IMR-90 (cell line): ENCODE measurements at regions not wholly inside any gene's neighbourhood (a gene's known extent, or its start where the extent isn't known, plus 50 kb on each side); places are given as distances from the start of the nearest gene placed in this dataset.

Experiments
- ATAC-seq: fragments of 200-7000 bp; cut with Tn5 transposase; 2 replicates; pipeline ENCODE4 v1.9.1; 2020; ENCODE audit warnings: low read depth, mild to moderate bottlenecking, moderate library complexity
- BruUV-seq: library from RNA; stranded (reverse); fragments of 400-500 nt; replicated peaks from 2 replicates; lab custom pipeline; 2021; lab: Mats Ljungman, UMichigan
- CTCF ChIA-PET: fragments of 300-600 bp; formaldehyde crosslinking; extraction: SDS; loops from one replicate; lab custom pipeline; 2021; ENCODE audit warnings: antibody characterized with exemption; lab: Yijun Ruan, JAX
- POLR2A ChIA-PET: fragments of 300-600 bp; sonication (Branson Sonifier 250); formaldehyde crosslinking; loops from one replicate; lab custom pipeline; 2022; ENCODE audit warnings: antibody characterized with exemption; ENCODE audit not compliant: unreplicated experiment; lab: Charles Lee
- DNase-seq: peaks from one replicate; pipeline ENCODE4 v3.0.0; 2013
- H2AFZ ChIP-seq: replicated peaks from 2 replicates; pipeline ENCODE3; 2013; ENCODE audit warnings: low read length, mild to moderate bottlenecking; ENCODE audit not compliant: poor library complexity
- H2AK5ac ChIP-seq: 2 replicates; pipeline ENCODE4 v1.6.1; 2013; ENCODE audit warnings: low read depth, low read length, inconsistent platforms
- H2AK9ac ChIP-seq: replicated peaks from 2 replicates; pipeline ENCODE3; 2013; ENCODE audit warnings: mild to moderate bottlenecking, low read depth, low read length, moderate library complexity; ENCODE audit not compliant: poor library complexity
- H2BK120ac ChIP-seq: 2 replicates; pipeline ENCODE4 v1.6.1; 2013; ENCODE audit warnings: low read depth, low read length, inconsistent platforms
- H2BK15ac ChIP-seq: 3 replicates; pipeline ENCODE4 v1.6.1; 2013; ENCODE audit warnings: low read depth, low read length, inconsistent platforms
- H2BK20ac ChIP-seq: 2 replicates; pipeline ENCODE4 v1.6.1; 2013; ENCODE audit warnings: low read depth, mild to moderate bottlenecking, inconsistent platforms, low read length, moderate library complexity
- H2BK5ac ChIP-seq: 2 replicates; pipeline ENCODE4 v1.6.1; 2013; ENCODE audit warnings: mild to moderate bottlenecking, low read depth, low read length, inconsistent platforms; ENCODE audit not compliant: poor library complexity, severe bottlenecking
- H3K14ac ChIP-seq: replicated peaks from 2 replicates; pipeline ENCODE4 v1.6.1; 2013; ENCODE audit warnings: low read depth, low read length, inconsistent platforms
- H3K18ac ChIP-seq: 2 replicates; pipeline ENCODE4 v1.6.1; 2013; ENCODE audit warnings: low read depth, low read length, control low read depth
- H3K23ac ChIP-seq: 2 replicates; pipeline ENCODE4 v1.6.1; 2013; ENCODE audit warnings: low read depth, low read length, inconsistent platforms
- H3K27ac ChIP-seq: 2 replicates; pipeline ENCODE4 v1.5.1; 2013; ENCODE audit warnings: mild to moderate bottlenecking, control low read depth, low read length; ENCODE audit not compliant: insufficient read depth
- H3K27me3 ChIP-seq: 2 replicates; pipeline ENCODE4 v1.6.1; 2013; ENCODE audit warnings: low read length; ENCODE audit not compliant: control insufficient read depth, insufficient read depth
- H3K36me3 ChIP-seq: 2 replicates; pipeline ENCODE4 v1.6.1; 2013; ENCODE audit warnings: low read length, mixed read lengths; ENCODE audit not compliant: control insufficient read depth, insufficient read depth
- H3K4ac ChIP-seq: 2 replicates; pipeline ENCODE4 v1.6.1; 2013; ENCODE audit warnings: low read depth, low read length, inconsistent platforms
- H3K4me1 ChIP-seq: 2 replicates; pipeline ENCODE4 v1.6.1; 2013; ENCODE audit warnings: low read length, mixed read lengths; ENCODE audit not compliant: control insufficient read depth, insufficient read depth
- H3K4me2 ChIP-seq: 2 replicates; pipeline ENCODE4 v1.6.1; 2013; ENCODE audit warnings: low read depth, mild to moderate bottlenecking, control low read depth, low read length, moderate library complexity
- H3K4me3 ChIP-seq: 2 replicates; pipeline ENCODE4 v1.5.1; 2013; ENCODE audit warnings: low read depth, mild to moderate bottlenecking, control low read depth, low read length, moderate library complexity; ENCODE audit not compliant: insufficient read depth
- H3K56ac ChIP-seq: 2 replicates; pipeline ENCODE4 v1.6.1; 2013; ENCODE audit warnings: low read length, inconsistent platforms; ENCODE audit not compliant: insufficient read depth; ENCODE audit errors: extremely low read depth
- H3K79me1 ChIP-seq, 2 experiments: 2 replicates each; pipeline ENCODE4 v1.6.1; 2013; ENCODE audit warnings: low read length in 2 of 2, inconsistent platforms in 1 of 2, low read depth in 1 of 2
- H3K9ac ChIP-seq: 2 replicates; pipeline ENCODE4 v1.6.1; 2013; ENCODE audit warnings: low read depth, low read length, control low read depth
- H3K9me1 ChIP-seq: 2 replicates; pipeline ENCODE4 v1.6.1; 2013; ENCODE audit warnings: low read length, inconsistent platforms; ENCODE audit not compliant: insufficient read depth
- H3K9me3 ChIP-seq: 2 replicates; pipeline ENCODE4 v1.6.1; 2013; ENCODE audit warnings: low read length; ENCODE audit not compliant: control insufficient read depth, insufficient read depth
- H4K20me1 ChIP-seq: 2 replicates; pipeline ENCODE4 v1.6.1; 2013; ENCODE audit warnings: low read length, inconsistent platforms; ENCODE audit not compliant: insufficient read depth
- H4K5ac ChIP-seq: 2 replicates; pipeline ENCODE4 v1.6.1; 2013; ENCODE audit warnings: mild to moderate bottlenecking, low read depth, low read length, control low read depth
- H4K8ac ChIP-seq, 2 experiments: 2 replicates each; pipeline ENCODE4 v1.6.1; 2013; ENCODE audit warnings: low read depth in 2 of 2, low read length in 2 of 2, control low read depth in 1 of 2, inconsistent platforms in 1 of 2
- H4K91ac ChIP-seq: 2 replicates; pipeline ENCODE4 v1.6.1; 2013; ENCODE audit warnings: low read depth, low read length, inconsistent platforms; ENCODE audit not compliant: insufficient read depth
- MAFK ChIP-seq: IDR thresholded peaks from 2 replicates; pipeline ENCODE4 v1.6.1; 2012; ENCODE audit warnings: low read depth, low read length, improper control_type of control experiment
- RAD21 ChIP-seq: IDR thresholded peaks from 2 replicates; pipeline ENCODE4 v1.6.1; 2012; ENCODE audit warnings: low read length, improper control_type of control experiment
- RFX5 ChIP-seq: IDR thresholded peaks from 2 replicates; pipeline ENCODE4 v1.8.0; 2012; ENCODE audit warnings: low read depth, mild to moderate bottlenecking, low read length, moderate library complexity
- SMC3 ChIP-seq: fragments of 150-350 bp; IDR thresholded peaks from 2 replicates; pipeline ENCODE4 v1.6.1; 2016; ENCODE audit warnings: low read depth, mild to moderate bottlenecking, antibody characterized with exemption, low read length, moderate library complexity
- WGBS, 2 experiments: methylation state at CpG; one replicate each; pipeline versions ENCODE4 v1.1.5 to v1.1.7; 2013; ENCODE audit warnings: missing lambda C conversion rate in 2 of 2; ENCODE audit not compliant: insufficient read length in 1 of 2; ENCODE audit errors: extremely low coverage in 2 of 2; 5-methylcytosine and 5-hydroxymethylcytosine counted together
- dilution Hi-C: fragments of 300-500 bp; cut with HindIII; formaldehyde crosslinking; loops from one replicate; pipeline ENCODE4 v1.14.3; 2018; ENCODE audit warnings: low sequenced_read_pairs; ENCODE audit not compliant: unreplicated experiment
- in situ Hi-C: fragments of 300-500 bp; cut with MboI; formaldehyde crosslinking; loops from 3 replicates; pipeline ENCODE4 v1.14.3; 2019; ENCODE audit warnings: low sequenced_read_pairs, inconsistent platforms, mixed read lengths
- intact Hi-C: fragments of 100-400 bp; cut with micrococcal nuclease; formaldehyde crosslinking; loops from 2 replicates; pipeline ENCODE4 v1.10.0; 2022
- TF ChIP-seq, protein P1 (sequence below): conservative IDR thresholded peaks from 2 replicates; pipeline ENCODE4 v1.5.1; 2012; ENCODE audit warnings: mild to moderate bottlenecking, low read depth, low read length, improper control_type of control experiment
- TF ChIP-seq, protein P2 (sequence below): fragments of 150-350 bp; IDR thresholded peaks from 2 replicates; pipeline ENCODE4 v1.6.1; 2016; ENCODE audit warnings: low read depth, mild to moderate bottlenecking, low read length, moderate library complexity, borderline replicate concordance

DNA sequence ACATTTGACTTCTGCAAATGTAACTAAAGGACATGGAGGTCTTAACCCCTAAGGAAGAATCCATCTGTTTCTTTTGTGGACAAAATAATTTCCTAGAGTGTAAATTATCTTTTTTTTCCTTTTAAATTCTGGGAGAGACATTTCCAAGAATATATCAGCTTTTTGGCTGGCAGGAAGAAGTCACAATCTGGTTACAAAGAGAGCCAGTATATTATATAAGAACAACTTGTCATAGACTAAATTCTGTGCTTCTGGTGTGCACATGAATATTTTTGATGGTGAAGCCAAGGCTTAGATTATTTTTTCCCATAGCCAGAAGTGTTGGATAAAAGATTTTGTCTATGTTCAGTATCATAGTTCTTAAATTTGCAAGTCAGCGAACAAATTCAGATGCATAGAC is 500.6 kb downstream of the XIRP2 start:
- H2BK20ac ChIP-seq: no peak overlapping the region
- TF ChIP-seq MAFK: no peak
- TF ChIP-seq, protein P1, sequence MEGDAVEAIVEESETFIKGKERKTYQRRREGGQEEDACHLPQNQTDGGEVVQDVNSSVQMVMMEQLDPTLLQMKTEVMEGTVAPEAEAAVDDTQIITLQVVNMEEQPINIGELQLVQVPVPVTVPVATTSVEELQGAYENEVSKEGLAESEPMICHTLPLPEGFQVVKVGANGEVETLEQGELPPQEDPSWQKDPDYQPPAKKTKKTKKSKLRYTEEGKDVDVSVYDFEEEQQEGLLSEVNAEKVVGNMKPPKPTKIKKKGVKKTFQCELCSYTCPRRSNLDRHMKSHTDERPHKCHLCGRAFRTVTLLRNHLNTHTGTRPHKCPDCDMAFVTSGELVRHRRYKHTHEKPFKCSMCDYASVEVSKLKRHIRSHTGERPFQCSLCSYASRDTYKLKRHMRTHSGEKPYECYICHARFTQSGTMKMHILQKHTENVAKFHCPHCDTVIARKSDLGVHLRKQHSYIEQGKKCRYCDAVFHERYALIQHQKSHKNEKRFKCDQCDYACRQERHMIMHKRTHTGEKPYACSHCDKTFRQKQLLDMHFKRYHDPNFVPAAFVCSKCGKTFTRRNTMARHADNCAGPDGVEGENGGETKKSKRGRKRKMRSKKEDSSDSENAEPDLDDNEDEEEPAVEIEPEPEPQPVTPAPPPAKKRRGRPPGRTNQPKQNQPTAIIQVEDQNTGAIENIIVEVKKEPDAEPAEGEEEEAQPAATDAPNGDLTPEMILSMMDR: no peak
- TF ChIP-seq RAD21: no peak
- no peak for TF ChIP-seq SMC3
- TF ChIP-seq, protein P2, sequence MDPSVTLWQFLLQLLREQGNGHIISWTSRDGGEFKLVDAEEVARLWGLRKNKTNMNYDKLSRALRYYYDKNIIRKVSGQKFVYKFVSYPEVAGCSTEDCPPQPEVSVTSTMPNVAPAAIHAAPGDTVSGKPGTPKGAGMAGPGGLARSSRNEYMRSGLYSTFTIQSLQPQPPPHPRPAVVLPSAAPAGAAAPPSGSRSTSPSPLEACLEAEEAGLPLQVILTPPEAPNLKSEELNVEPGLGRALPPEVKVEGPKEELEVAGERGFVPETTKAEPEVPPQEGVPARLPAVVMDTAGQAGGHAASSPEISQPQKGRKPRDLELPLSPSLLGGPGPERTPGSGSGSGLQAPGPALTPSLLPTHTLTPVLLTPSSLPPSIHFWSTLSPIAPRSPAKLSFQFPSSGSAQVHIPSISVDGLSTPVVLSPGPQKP: no peak
- TF ChIP-seq RFX5: no peak
- H2AK5ac ChIP-seq: no peak overlapping the region
- no peak overlapping the region for H3K4ac ChIP-seq
- H3K4me1 ChIP-seq: no peaks in the 10 kb centered on the region
- no peak overlapping the region for H3K4me3 ChIP-seq
- no peak overlapping the region for H3K18ac ChIP-seq
- no peak overlapping the region for H3K27ac ChIP-seq
- H3K4me2 ChIP-seq: no peak overlapping the region
- no peak for DNase-seq
- no peak overlapping the region for H3K23ac ChIP-seq
- no peaks in the 10 kb centered on the region for H3K79me1 ChIP-seq
- no peaks in the 10 kb centered on the region for H4K20me1 ChIP-seq
- H3K14ac ChIP-seq: no peak overlapping the region
- no peak overlapping the region for H4K91ac ChIP-seq
- no CpG with 5 or more reads among the region's 1 CpG for WGBS, 2 experiments
- no peak overlapping the region for H3K9ac ChIP-seq
- in situ Hi-C loops: no loop called here
- no peaks in the 10 kb centered on the region for H3K36me3 ChIP-seq
- H3K9me3 ChIP-seq: no peaks in the 10 kb centered on the region; the same call in 1 of the 2 replicates
- H3K27me3 ChIP-seq: no peaks in the 10 kb centered on the region
- intact Hi-C loops: no loop called here
- no peak overlapping the region for H2BK15ac ChIP-seq
- H2BK120ac ChIP-seq: no peak overlapping the region
- H4K8ac ChIP-seq: no peak overlapping the region
- no peak for ATAC-seq
- ChIA-PET CTCF (no interaction called here), POLR2A (no interaction called here)
- no peak overlapping the region for H2BK5ac ChIP-seq
- no peak overlapping the region for H2AFZ ChIP-seq
- no peak overlapping the region for H3K56ac ChIP-seq
- dilution Hi-C loops: no loop called here
- no peak overlapping the region for H2AK9ac ChIP-seq
- BruUV-seq: no TSS peak
- no peaks in the 10 kb centered on the region for H3K9me1 ChIP-seq
- no peak overlapping the region for H4K5ac ChIP-seq
